ENCODE measurements at regions not wholly inside any gene's neighbourhood (a gene's known extent, or its start where the extent isn't known, plus 50 kb on each side); places are given as distances from the start of the nearest gene placed in this dataset.
A peak's percentile ranks its signal among the peaks of the same experiment; 100 is the strongest.

- Mint-ChIP-seq H3K4me3 (no peak overlapping the region), H3K27ac (peak overlapping the region in 1 of 3 experiments; percentile 73)
- no peak for TF ChIP-seq CTCF (IDR thresholded peaks at IDR 0.05; ENCODE audit: unreplicated experiment in 3 of 3)
Measured at GRCh38 chr5:82753374-82753773, 323.8 kb downstream of the TMEM167A start.

GRCh38 chr5:82749461-82749820, 327.8 kb downstream of the TMEM167A start:
- no peak for TF ChIP-seq CTCF (IDR thresholded peaks at IDR 0.05; ENCODE audit: unreplicated experiment in 3 of 3)
- H3K9me3 Mint-ChIP-seq: peaks cover 11% of the 10 kb centered on the region
- H3K27ac Mint-ChIP-seq: peak overlapping the region; percentile 93 to 95 (median 93)
- no peaks in the 10 kb centered on the region for H3K27me3 Mint-ChIP-seq (ENCODE audit: low read depth)
- H3K4me1 Mint-ChIP-seq: peaks cover 40% of the 10 kb centered on the region
- peak overlapping the region in 2 of 3 experiments; percentile 8 to 9 for H3K4me3 Mint-ChIP-seq
- H3K36me3 Mint-ChIP-seq (ENCODE audit: low read depth): peaks cover 4% of the 10 kb centered on the region

More at GRCh38 chr5:82753374-82753773, 323.8 kb downstream of the TMEM167A start:
- H3K36me3 Mint-ChIP-seq (ENCODE audit: low read depth): peaks cover 4% of the 10 kb centered on the region
- no peaks in the 10 kb centered on the region for H3K27me3 Mint-ChIP-seq (ENCODE audit: low read depth)
- H3K4me1 Mint-ChIP-seq: peaks cover 35% of the 10 kb centered on the region
- peaks cover 11% of the 10 kb centered on the region for H3K9me3 Mint-ChIP-seq

- peaks cover 4% of the 10 kb centered on the region for H3K36me3 Mint-ChIP-seq (ENCODE audit: low read depth)
- peak overlapping the region in 2 of 3 experiments; percentile 8 to 9 for H3K4me3 Mint-ChIP-seq
- peak overlapping the region; percentile 93 to 95 (median 93) for H3K27ac Mint-ChIP-seq
- peaks cover 11% of the 10 kb centered on the region for H3K9me3 Mint-ChIP-seq
- H3K4me1 Mint-ChIP-seq: peaks cover 34% of the 10 kb centered on the region
- TF ChIP-seq CTCF (IDR thresholded peaks at IDR 0.05; ENCODE audit: unreplicated experiment in 3 of 3): no peak
- no peaks in the 10 kb centered on the region for H3K27me3 Mint-ChIP-seq (ENCODE audit: low read depth)
Measured at GRCh38 chr5:82748688-82749460, 328.3 kb downstream of the TMEM167A start.

- H3K4me1 Mint-ChIP-seq: peaks cover 31% of the 10 kb centered on the region
- H3K4me3 Mint-ChIP-seq: no peak overlapping the region
- peak overlapping the region; percentile 93 to 95 (median 93) for H3K27ac Mint-ChIP-seq
- H3K36me3 Mint-ChIP-seq (ENCODE audit: low read depth): peaks cover 4% of the 10 kb centered on the region
- H3K9me3 Mint-ChIP-seq: peaks cover 11% of the 10 kb centered on the region
- no peaks in the 10 kb centered on the region for H3K27me3 Mint-ChIP-seq (ENCODE audit: low read depth)
- no peak for TF ChIP-seq CTCF (IDR thresholded peaks at IDR 0.05; ENCODE audit: unreplicated experiment in 3 of 3)
Measured at GRCh38 chr5:82747986-82748385, 329.2 kb downstream of the TMEM167A start.

GRCh38 chr5:82745016-82745415, 332.2 kb downstream of the TMEM167A start:
- Mint-ChIP-seq H3K36me3 (ENCODE audit: low read depth) (no peaks in the 10 kb centered on the region), H3K27ac (no peak overlapping the region), H3K27me3 (ENCODE audit: low read depth) (no peaks in the 10 kb centered on the region), H3K4me1 (peaks cover 31% of the 10 kb centered on the region), H3K4me3 (no peak overlapping the region), H3K9me3 (peaks cover 3% of the 10 kb centered on the region)
- no peak for TF ChIP-seq CTCF (IDR thresholded peaks at IDR 0.05; ENCODE audit: unreplicated experiment in 3 of 3)

Data from nephron (organoid).